ENCODE measurements at regions not wholly inside any gene's neighbourhood (a gene's known extent, or its start where the extent isn't known, plus 50 kb on each side); places are given as distances from the start of the nearest gene placed in this dataset.

GRCh38 chr2:167874812-167875211 is 372.6 kb downstream of the STK39 start:
- no peaks in the 10 kb centered on the region for H3K27me3 ChIP-seq (replicated peaks in 1 of 2; ENCODE audit: control insufficient read depth in 2 of 2, extremely low read depth in 1 of 2, insufficient read depth in 2 of 2, low read length in 1 of 2)
- H3K4me1 ChIP-seq (ENCODE audit: control insufficient read depth in 1 of 2, extremely low read depth in 1 of 2, insufficient read depth in 2 of 2, low read length in 2 of 2): no peaks in the 10 kb centered on the region
- POLR2A ChIA-PET: no interaction called here
- CTCF ChIA-PET: no interaction called here
- Mint-ChIP-seq H3K36me3 (no peaks in the 10 kb centered on the region), H3K27ac (no peak overlapping the region), H3K9me3 (no peaks in the 10 kb centered on the region), H3K4me1 (no peaks in the 10 kb centered on the region), H3K4me3 (no peak overlapping the region), H3K27me3 (peaks cover 2 to 8% of the 10 kb centered on the region in 2 donors)
- DNase-seq: no peak
- H3K36me3 ChIP-seq (ENCODE audit: control insufficient read depth in 2 of 2, extremely low read depth in 1 of 2, insufficient read depth in 1 of 2, low read length in 1 of 2): no peaks in the 10 kb centered on the region
- no CpG with 5 or more reads among the region's 4 CpGs for WGBS (ENCODE audit: insufficient coverage)
- no peaks in the 10 kb centered on the region for H3K9me3 ChIP-seq
- no peak for ATAC-seq (replicated peaks in 1 of 4)
- H3K4me3 ChIP-seq (ENCODE audit: control insufficient read depth in 1 of 2, extremely low read depth in 1 of 2, low read length in 1 of 2): no peak overlapping the region
- H3K27ac ChIP-seq (ENCODE audit: low read length): no peak overlapping the region

- Histone ChIP-seq H3K27ac (ENCODE audit: low read length) (no peak overlapping the region), H3K4me3 (ENCODE audit: control insufficient read depth in 1 of 2, extremely low read depth in 1 of 2, low read length in 1 of 2) (no peak overlapping the region), H3K27me3 (replicated peaks in 1 of 2; ENCODE audit: control insufficient read depth in 2 of 2, extremely low read depth in 1 of 2, insufficient read depth in 2 of 2, low read length in 1 of 2) (no peaks in the 10 kb centered on the region), H3K4me1 (ENCODE audit: control insufficient read depth in 1 of 2, extremely low read depth in 1 of 2, insufficient read depth in 2 of 2, low read length in 2 of 2) (no peaks in the 10 kb centered on the region), H3K36me3 (ENCODE audit: control insufficient read depth in 2 of 2, extremely low read depth in 1 of 2, insufficient read depth in 1 of 2, low read length in 1 of 2) (no peaks in the 10 kb centered on the region), H3K9me3 (no peaks in the 10 kb centered on the region)
- no peaks in the 10 kb centered on the region for H3K4me1 Mint-ChIP-seq
- POLR2A ChIA-PET: no interaction called here
- no peaks in the 10 kb centered on the region for H3K36me3 Mint-ChIP-seq
- H3K27ac Mint-ChIP-seq: no peak overlapping the region
- H3K4me3 Mint-ChIP-seq: no peak overlapping the region
- H3K9me3 Mint-ChIP-seq: no peaks in the 10 kb centered on the region
- no CpG with 5 or more reads among the region's 2 CpGs for WGBS (ENCODE audit: insufficient coverage)
- ATAC-seq (replicated peaks in 1 of 4): no peak
- DNase-seq: no peak
- H3K27me3 Mint-ChIP-seq: peaks cover 0 to 3% of the 10 kb centered on the region in 2 donors
- CTCF ChIA-PET: interaction anchor here in 1 of 2 donors (0.5 to 1.2 kb wide), 2 partner anchors 14 to 247 kb away, joined by 3 to 5 read pairs; no protein-coding TSS in a partner anchor
These were observed 376.1 kb downstream of the STK39 start for GRCh38 chr2:167871286-167871685.

GRCh38 chr2:167869200-167869599 is 378.2 kb downstream of the STK39 start:
- H3K4me3 ChIP-seq (ENCODE audit: control insufficient read depth in 1 of 2, extremely low read depth in 1 of 2, low read length in 1 of 2): no peak overlapping the region
- no peak for ATAC-seq (replicated peaks in 1 of 4)
- no peaks in the 10 kb centered on the region for H3K9me3 ChIP-seq
- no CpG with 5 or more reads among the region's 6 CpGs for WGBS (ENCODE audit: insufficient coverage)
- H3K4me1 ChIP-seq (ENCODE audit: control insufficient read depth in 1 of 2, extremely low read depth in 1 of 2, insufficient read depth in 2 of 2, low read length in 2 of 2): no peaks in the 10 kb centered on the region
- H3K4me1 Mint-ChIP-seq: no peaks in the 10 kb centered on the region
- H3K4me3 Mint-ChIP-seq: no peak overlapping the region
- no peak overlapping the region for H3K27ac ChIP-seq (ENCODE audit: low read length)
- peaks cover 0 to 6% of the 10 kb centered on the region in 2 donors for H3K27me3 Mint-ChIP-seq
- H3K9me3 Mint-ChIP-seq: peaks cover 0 to 3% (median 0%) of the 10 kb centered on the region in 3 donors
- no peak overlapping the region for H3K27ac Mint-ChIP-seq
- no peak for DNase-seq
- no peaks in the 10 kb centered on the region for H3K27me3 ChIP-seq (replicated peaks in 1 of 2; ENCODE audit: control insufficient read depth in 2 of 2, extremely low read depth in 1 of 2, insufficient read depth in 2 of 2, low read length in 1 of 2)
- H3K36me3 ChIP-seq (ENCODE audit: control insufficient read depth in 2 of 2, extremely low read depth in 1 of 2, insufficient read depth in 1 of 2, low read length in 1 of 2): no peaks in the 10 kb centered on the region
- ChIA-PET CTCF (no interaction called here), POLR2A (no interaction called here)
- no peaks in the 10 kb centered on the region for H3K36me3 Mint-ChIP-seq

GRCh38 chr2:167863377-167863776 is 384.0 kb downstream of the STK39 start:
- Histone ChIP-seq H3K9me3 (no peaks in the 10 kb centered on the region), H3K4me1 (ENCODE audit: control insufficient read depth in 1 of 2, extremely low read depth in 1 of 2, insufficient read depth in 2 of 2, low read length in 2 of 2) (no peaks in the 10 kb centered on the region), H3K27me3 (replicated peaks in 1 of 2; ENCODE audit: control insufficient read depth in 2 of 2, extremely low read depth in 1 of 2, insufficient read depth in 2 of 2, low read length in 1 of 2) (no peaks in the 10 kb centered on the region), H3K36me3 (ENCODE audit: control insufficient read depth in 2 of 2, extremely low read depth in 1 of 2, insufficient read depth in 1 of 2, low read length in 1 of 2) (no peaks in the 10 kb centered on the region), H3K4me3 (ENCODE audit: control insufficient read depth in 1 of 2, extremely low read depth in 1 of 2, low read length in 1 of 2) (no peak overlapping the region), H3K27ac (ENCODE audit: low read length) (no peak overlapping the region)
- DNase-seq (no peak), ATAC-seq (replicated peaks in 1 of 4) (no peak)
- Mint-ChIP-seq H3K27ac (no peak overlapping the region), H3K36me3 (no peaks in the 10 kb centered on the region), H3K9me3 (peaks cover 0 to 3% (median 0%) of the 10 kb centered on the region in 3 donors), H3K4me1 (no peaks in the 10 kb centered on the region), H3K27me3 (peaks cover 0 to 11% of the 10 kb centered on the region in 2 donors), H3K4me3 (no peak overlapping the region)
- no CpG with 5 or more reads among the region's 2 CpGs for WGBS (ENCODE audit: insufficient coverage)
- ChIA-PET POLR2A (interaction anchor here in 1 of 2 donors (0.7 kb wide), 1 partner anchor 35 kb away, joined by 3 read pairs; no protein-coding TSS in a partner anchor), CTCF (interaction anchor here in 1 of 2 donors (0.6 kb wide), 1 partner anchor 1180 kb away, joined by 5 read pairs; no protein-coding TSS in a partner anchor)

GRCh38 chr2:167862782-167863181 is 384.6 kb downstream of the STK39 start:
- Mint-ChIP-seq H3K4me3 (no peak overlapping the region), H3K27me3 (peaks cover 0 to 11% of the 10 kb centered on the region in 2 donors), H3K9me3 (peaks cover 0 to 3% (median 0%) of the 10 kb centered on the region in 3 donors), H3K4me1 (no peaks in the 10 kb centered on the region), H3K36me3 (no peaks in the 10 kb centered on the region), H3K27ac (no peak overlapping the region)
- ATAC-seq (replicated peaks in 1 of 4): no peak
- H3K36me3 ChIP-seq (ENCODE audit: control insufficient read depth in 2 of 2, extremely low read depth in 1 of 2, insufficient read depth in 1 of 2, low read length in 1 of 2): no peaks in the 10 kb centered on the region
- H3K9me3 ChIP-seq: no peaks in the 10 kb centered on the region
- H3K27me3 ChIP-seq (replicated peaks in 1 of 2; ENCODE audit: control insufficient read depth in 2 of 2, extremely low read depth in 1 of 2, insufficient read depth in 2 of 2, low read length in 1 of 2): no peaks in the 10 kb centered on the region
- H3K4me1 ChIP-seq (ENCODE audit: control insufficient read depth in 1 of 2, extremely low read depth in 1 of 2, insufficient read depth in 2 of 2, low read length in 2 of 2): no peaks in the 10 kb centered on the region
- CTCF ChIA-PET: no interaction called here
- DNase-seq: no peak
- no peak overlapping the region for H3K27ac ChIP-seq (ENCODE audit: low read length)
- no peak overlapping the region for H3K4me3 ChIP-seq (ENCODE audit: control insufficient read depth in 1 of 2, extremely low read depth in 1 of 2, low read length in 1 of 2)
- POLR2A ChIA-PET: interaction anchor here in 1 of 2 donors (0.7 kb wide), 1 partner anchor 35 kb away, joined by 3 read pairs; no protein-coding TSS in a partner anchor
- no CpG with 5 or more reads among the region's 3 CpGs for WGBS (ENCODE audit: insufficient coverage)

GRCh38 chr2:167862296-167862695 is 385.1 kb downstream of the STK39 start:
- Histone ChIP-seq H3K27me3 (replicated peaks in 1 of 2; ENCODE audit: control insufficient read depth in 2 of 2, extremely low read depth in 1 of 2, insufficient read depth in 2 of 2, low read length in 1 of 2) (no peaks in the 10 kb centered on the region), H3K4me3 (ENCODE audit: control insufficient read depth in 1 of 2, extremely low read depth in 1 of 2, low read length in 1 of 2) (no peak overlapping the region), H3K9me3 (no peaks in the 10 kb centered on the region), H3K36me3 (ENCODE audit: control insufficient read depth in 2 of 2, extremely low read depth in 1 of 2, insufficient read depth in 1 of 2, low read length in 1 of 2) (no peaks in the 10 kb centered on the region), H3K4me1 (ENCODE audit: control insufficient read depth in 1 of 2, extremely low read depth in 1 of 2, insufficient read depth in 2 of 2, low read length in 2 of 2) (no peaks in the 10 kb centered on the region), H3K27ac (ENCODE audit: low read length) (no peak overlapping the region)
- no peak for DNase-seq
- H3K27ac Mint-ChIP-seq: no peak overlapping the region
- ChIA-PET POLR2A (no interaction called here), CTCF (no interaction called here)
- peaks cover 0 to 11% of the 10 kb centered on the region in 2 donors for H3K27me3 Mint-ChIP-seq
- 67% methylated on average over 2 of the region's 4 CpGs for WGBS (ENCODE audit: insufficient coverage)
- peaks cover 0 to 3% (median 0%) of the 10 kb centered on the region in 3 donors for H3K9me3 Mint-ChIP-seq
- H3K4me3 Mint-ChIP-seq: no peak overlapping the region
- H3K4me1 Mint-ChIP-seq: no peaks in the 10 kb centered on the region
- no peak for ATAC-seq (replicated peaks in 1 of 4)
- no peaks in the 10 kb centered on the region for H3K36me3 Mint-ChIP-seq

Data from T-cell (primary cell).